COLO668 (cell line): ENCODE measurements at regions not wholly inside any gene's neighbourhood (a gene's known extent, or its start where the extent isn't known, plus 50 kb on each side); places are given as distances from the start of the nearest gene placed in this dataset.

Source experiments
- DNase-seq: peaks from one replicate; lab custom pipeline; 2025; ENCODE audit not compliant: unreplicated experiment; lab: John Stamatoyannopoulos, UW

GRCh38 chr14:65308536-65308935, 104.0 kb upstream of the FUT8 start:
- DNase-seq, result no peak

GRCh38 chr14:65310568-65310967, 102.0 kb upstream of the FUT8 start:
- no peak for DNase-seq

GRCh38 chr14:65312859-65313258, 99.7 kb upstream of the FUT8 start:
- DNase-seq, result no peak

- no peak for DNase-seq
Measured at GRCh38 chr14:65318636-65319506, 93.7 kb upstream of the FUT8 start.

GRCh38 chr14:65320661-65321308, 91.7 kb upstream of the FUT8 start:
- no peak for DNase-seq

GRCh38 chr14:65321370-65321875, 91.1 kb upstream of the FUT8 start:
- no peak for DNase-seq

- DNase-seq, result no peak
Measured at GRCh38 chr14:65329481-65329880, 83.0 kb upstream of the FUT8 start.

- DNase-seq, result no peak
Measured at GRCh38 chr14:65329911-65330310, 82.6 kb upstream of the FUT8 start.

GRCh38 chr14:65330416-65330815, 82.1 kb upstream of the FUT8 start:
- no peak for DNase-seq

GRCh38 chr14:65331652-65332051, 80.9 kb upstream of the FUT8 start:
- no peak for DNase-seq

- DNase-seq, result no peak
Measured at GRCh38 chr14:65332141-65332871, 80.2 kb upstream of the FUT8 start.

GRCh38 chr14:65333943-65334687, 78.4 kb upstream of the FUT8 start:
- no peak for DNase-seq

- no peak for DNase-seq
Measured at GRCh38 chr14:65334765-65335410, 77.6 kb upstream of the FUT8 start.

- DNase-seq, result no peak
Measured at GRCh38 chr14:65335411-65335947, 77.1 kb upstream of the FUT8 start.

- no peak for DNase-seq
Measured at GRCh38 chr14:65336191-65336591, 76.3 kb upstream of the FUT8 start.

- DNase-seq, result no peak
Measured at GRCh38 chr14:65339866-65340265, 72.7 kb upstream of the FUT8 start.

GRCh38 chr14:65344011-65344410, 68.5 kb upstream of the FUT8 start:
- DNase-seq, result no peak

- DNase-seq, result no peak
Measured at GRCh38 chr14:65345266-65345665, 67.3 kb upstream of the FUT8 start.

- no peak for DNase-seq
Measured at GRCh38 chr14:65346474-65346873, 66.1 kb upstream of the FUT8 start.

GRCh38 chr14:65346895-65347294, 65.6 kb upstream of the FUT8 start:
- DNase-seq, result no peak
